ENCODE measurements at regions not wholly inside any gene's neighbourhood (a gene's known extent, or its start where the extent isn't known, plus 50 kb on each side); places are given as distances from the start of the nearest gene placed in this dataset.

- TF ChIP-seq CTCF (IDR thresholded peaks at IDR 0.05) (no peak), MAZ (IDR thresholded peaks at IDR 0.05; ENCODE audit: borderline replicate concordance, low read depth, low read length) (no peak), MAX (IDR thresholded peaks at IDR 0.05) (no peak), MAFK (IDR thresholded peaks at IDR 0.05; ENCODE audit: partially characterized antibody) (no peak), POLR2A (IDR thresholded peaks at IDR 0.05; ENCODE audit: low read length) (no peak), BHLHE40 (IDR thresholded peaks at IDR 0.05; ENCODE audit: low read depth, low read length) (no peak), REST (IDR thresholded peaks at IDR 0.05) (no peak)
These were observed 138.7 kb upstream of the RBMS1 start for GRCh38 chr2:160632084-160632975.
